ENCODE measurements at regions not wholly inside any gene's neighbourhood (a gene's known extent, or its start where the extent isn't known, plus 50 kb on each side); places are given as distances from the start of the nearest gene placed in this dataset.
"Not testable (repeated sequence)": the region's sequence is repeated elsewhere in the genome, so short reads cannot be mapped to it uniquely, and the experiment has no call there.

DNA sequence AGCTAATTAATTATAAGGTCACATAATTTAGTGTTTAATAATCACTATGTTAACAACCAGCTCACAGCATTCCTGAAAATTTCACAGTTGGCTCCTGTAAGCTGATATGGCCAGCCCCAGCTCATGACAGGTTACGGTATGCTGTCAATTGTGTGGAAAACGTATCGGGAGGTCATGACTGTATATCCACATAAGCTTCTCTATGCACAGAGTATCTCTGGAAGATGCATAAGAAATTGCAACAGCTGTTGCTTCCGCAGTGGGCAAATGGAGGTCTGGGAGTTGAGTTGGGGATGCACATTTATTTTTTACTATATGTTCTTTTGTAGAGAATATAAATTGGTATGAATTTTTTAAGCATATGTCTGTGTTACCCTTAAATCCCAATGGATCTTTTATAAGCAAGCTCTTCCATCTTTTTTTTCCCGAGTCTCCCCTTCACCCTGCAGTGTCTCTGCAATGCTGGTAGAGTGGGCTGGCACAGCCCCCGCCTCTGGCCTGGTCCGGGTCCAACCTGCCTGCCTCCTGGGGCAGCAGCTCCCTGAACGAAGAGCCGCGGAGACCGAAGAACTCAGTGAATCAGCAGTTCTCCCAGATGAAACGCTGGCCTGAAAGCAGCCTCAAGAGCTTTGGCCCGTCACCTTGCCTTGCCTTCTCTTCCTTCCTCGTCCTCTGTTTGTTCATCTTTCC, 139.9 kb upstream of the CDYL start:
- Histone ChIP-seq H3K27ac (no peak overlapping the region), H3K27me3 (replicated peaks) (no peaks in the 10 kb centered on the region), H3K4me1 (replicated peaks) (peaks cover 9% of the 10 kb centered on the region), H3K4me3 (no peak overlapping the region), H3K9me3 (replicated peaks) (no peaks in the 10 kb centered on the region), H3K36me3 (no peaks in the 10 kb centered on the region)
- no peak for DNase-seq (ENCODE audit: low read depth in 1 of 2, low spot score in 2 of 2)

DNA sequence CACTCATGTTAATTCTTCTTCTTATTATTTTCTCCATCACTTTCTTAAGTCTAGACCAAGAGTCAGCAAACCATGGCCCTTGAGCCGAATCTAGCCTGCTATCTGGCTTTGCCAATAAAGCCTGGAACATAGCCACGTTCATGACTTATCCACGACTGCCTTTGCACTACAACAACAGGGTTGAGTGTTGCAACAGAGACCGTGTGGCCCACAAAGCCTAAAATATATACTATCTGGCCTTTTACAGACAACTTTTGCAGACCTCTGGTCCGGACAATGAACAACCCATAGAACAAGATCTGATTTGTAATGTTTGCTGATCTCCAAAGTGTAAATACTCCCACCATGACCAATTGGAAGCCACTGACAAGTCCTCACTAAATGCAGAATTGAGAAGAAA, 140.5 kb upstream of the CDYL start:
- peaks cover 9% of the 10 kb centered on the region for H3K4me1 ChIP-seq (replicated peaks)
- H3K27me3 ChIP-seq (replicated peaks): no peaks in the 10 kb centered on the region
- H3K9me3 ChIP-seq (replicated peaks): peaks cover 3% of the 10 kb centered on the region; the same call in 1 of the 2 replicates
- no peaks in the 10 kb centered on the region for H3K36me3 ChIP-seq
- H3K4me3 ChIP-seq: no peak overlapping the region
- no peak for DNase-seq (ENCODE audit: low read depth in 1 of 2, low spot score in 2 of 2)
- H3K27ac ChIP-seq: no peak overlapping the region

DNA sequence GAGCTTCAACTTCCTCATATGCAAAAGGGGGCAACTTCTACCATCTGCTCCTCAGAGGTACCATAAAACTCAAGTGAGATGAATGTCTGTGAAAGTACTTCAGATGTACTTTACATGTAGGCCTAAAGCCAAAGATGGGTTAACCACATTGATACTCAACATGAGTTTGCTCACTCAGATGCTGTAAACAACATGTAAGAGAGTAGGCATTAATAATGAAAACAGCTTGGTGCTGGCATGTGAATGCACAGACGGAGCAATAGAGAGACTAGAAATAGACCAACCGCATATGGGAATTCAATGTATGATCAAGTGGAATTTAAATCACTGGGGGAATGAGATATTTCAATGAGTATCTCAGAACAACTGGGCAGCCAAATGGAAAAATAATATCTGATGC, 143.8 kb upstream of the CDYL start:
- Histone ChIP-seq H3K4me1 (replicated peaks) (peaks cover 2% of the 10 kb centered on the region), H3K9me3 (replicated peaks) (peaks cover 16% of the 10 kb centered on the region), H3K4me3 (no peak overlapping the region), H3K36me3 (no peaks in the 10 kb centered on the region), H3K27me3 (replicated peaks) (no peaks in the 10 kb centered on the region), H3K27ac (no peak overlapping the region)
- no peak for DNase-seq (ENCODE audit: low read depth in 1 of 2, low spot score in 2 of 2)

DNA sequence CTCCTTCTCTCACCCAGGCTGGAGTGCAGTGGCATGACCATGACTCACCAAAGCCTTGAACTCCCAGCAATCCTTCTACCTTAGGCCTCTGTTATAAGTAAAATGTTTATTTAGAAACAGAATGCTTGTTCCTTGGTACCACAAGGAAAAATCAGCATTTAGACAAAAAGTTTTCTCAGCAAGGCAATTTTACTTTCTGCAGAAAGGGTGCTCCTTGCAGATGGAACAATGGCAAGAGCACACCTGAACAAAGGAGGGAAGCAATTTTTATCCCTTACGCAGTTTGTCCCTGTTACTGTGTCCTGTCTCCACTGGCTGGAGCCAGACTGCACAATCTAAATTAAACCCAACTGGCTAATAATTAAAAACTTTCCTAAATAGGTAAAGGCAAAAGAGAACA, 146.4 kb upstream of the CDYL start:
- H3K4me1 ChIP-seq (replicated peaks); H3K27ac ChIP-seq; DNase-seq (ENCODE audit: low read depth in 1 of 2, low spot score in 2 of 2); H3K4me3 ChIP-seq; H3K36me3 ChIP-seq; H3K27me3 ChIP-seq (replicated peaks): not testable (repeated sequence)
- H3K9me3 ChIP-seq (replicated peaks): peaks cover 16% of the 10 kb centered on the region

DNA sequence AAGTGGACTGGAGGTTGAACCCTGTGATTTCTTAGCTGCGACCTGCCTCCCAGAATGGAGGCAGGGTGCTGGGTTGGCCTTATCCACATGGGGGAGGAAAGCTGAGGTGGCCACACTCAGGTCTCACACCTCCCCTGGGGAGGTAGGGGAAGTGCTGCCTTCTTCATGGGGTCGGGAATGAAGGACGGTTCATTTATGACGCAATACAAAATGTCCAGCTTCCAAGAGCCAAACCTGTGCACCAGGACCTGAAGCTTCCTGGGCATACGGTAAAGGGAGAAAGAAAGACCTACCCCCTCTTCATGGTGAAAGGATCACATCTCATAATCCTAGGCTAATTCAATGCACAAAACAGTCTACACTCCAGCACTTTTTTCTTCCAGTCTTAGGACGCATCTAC, 150.6 kb upstream of the CDYL start:
- Histone ChIP-seq H3K9me3 (replicated peaks) (peaks cover 12% of the 10 kb centered on the region), H3K4me1 (replicated peaks) (no peaks in the 10 kb centered on the region), H3K27me3 (replicated peaks) (no peaks in the 10 kb centered on the region), H3K27ac (no peak overlapping the region), H3K4me3 (no peak overlapping the region), H3K36me3 (no peaks in the 10 kb centered on the region)
- no peak for DNase-seq (ENCODE audit: low read depth in 1 of 2, low spot score in 2 of 2)

DNA sequence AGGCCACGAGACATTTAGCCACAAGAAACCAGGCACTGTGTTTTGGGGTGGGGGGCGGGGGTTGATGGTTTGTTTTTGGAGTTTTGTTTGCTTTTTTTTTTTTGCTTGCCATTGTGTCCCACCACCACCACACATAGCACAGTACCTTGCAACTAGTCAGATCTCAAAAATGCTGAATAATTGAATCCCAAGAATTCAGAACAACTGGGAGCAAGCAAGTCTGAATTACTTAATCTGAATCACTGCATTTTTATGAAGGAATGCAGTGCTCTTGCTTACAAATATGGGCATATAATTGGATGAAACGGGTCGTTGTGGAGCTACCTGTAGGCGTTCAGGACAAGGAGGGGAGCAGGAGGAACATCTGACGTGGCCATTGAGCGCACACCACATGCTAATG, 151.5 kb upstream of the CDYL start:
- no peaks in the 10 kb centered on the region for H3K4me1 ChIP-seq (replicated peaks)
- H3K4me3 ChIP-seq: no peak overlapping the region
- DNase-seq (ENCODE audit: low read depth in 1 of 2, low spot score in 2 of 2): no peak
- H3K9me3 ChIP-seq (replicated peaks): peaks cover 5% of the 10 kb centered on the region
- no peaks in the 10 kb centered on the region for H3K36me3 ChIP-seq
- no peak overlapping the region for H3K27ac ChIP-seq
- no peaks in the 10 kb centered on the region for H3K27me3 ChIP-seq (replicated peaks)

DNA sequence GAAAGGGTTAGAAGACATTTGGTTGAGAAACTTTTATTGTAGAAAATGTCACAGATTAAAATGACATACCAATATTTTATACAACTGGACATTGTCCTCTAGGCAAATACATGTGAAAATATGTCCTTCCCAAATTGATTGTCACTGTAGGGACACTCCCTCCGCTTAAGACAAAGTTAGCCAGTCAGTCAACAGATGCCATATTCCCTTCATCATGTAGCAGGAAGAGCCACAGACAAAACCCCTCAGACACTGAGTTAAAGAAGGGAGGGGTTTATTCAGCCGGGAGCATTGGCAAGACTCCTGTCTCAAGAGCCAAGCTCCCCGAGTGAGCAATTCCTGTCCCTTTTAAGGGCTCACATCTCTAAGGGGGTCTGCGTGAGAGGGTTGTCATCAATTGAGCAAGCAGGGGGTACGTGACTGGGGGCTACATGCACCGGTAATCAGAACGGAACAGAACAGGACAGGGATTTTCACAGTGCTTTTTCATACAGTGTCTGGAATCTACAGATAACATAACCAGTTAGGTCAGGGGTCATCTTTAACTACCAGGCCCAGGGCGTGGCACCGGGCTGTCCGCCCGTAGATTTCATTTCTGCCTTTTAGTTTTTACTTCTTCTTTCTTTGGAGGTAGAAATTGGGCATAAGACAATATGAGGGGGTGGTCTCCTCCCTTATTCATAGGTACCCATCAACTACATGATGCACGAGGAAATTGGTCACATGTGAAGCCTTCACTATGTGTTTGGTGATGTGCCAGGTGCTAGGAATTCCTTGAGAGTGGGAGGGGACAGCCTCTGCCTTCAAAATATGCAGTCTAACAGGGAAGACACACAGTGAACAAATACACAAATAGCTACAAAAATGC, 155.7 kb upstream of the CDYL start:
- Histone ChIP-seq H3K9me3 (replicated peaks) (no peaks in the 10 kb centered on the region), H3K4me3 (no peak overlapping the region), H3K36me3 (no peaks in the 10 kb centered on the region), H3K27ac (no peak overlapping the region), H3K4me1 (replicated peaks) (no peaks in the 10 kb centered on the region), H3K27me3 (replicated peaks) (no peaks in the 10 kb centered on the region)
- no peak for DNase-seq (ENCODE audit: low read depth in 1 of 2, low spot score in 2 of 2)

DNA sequence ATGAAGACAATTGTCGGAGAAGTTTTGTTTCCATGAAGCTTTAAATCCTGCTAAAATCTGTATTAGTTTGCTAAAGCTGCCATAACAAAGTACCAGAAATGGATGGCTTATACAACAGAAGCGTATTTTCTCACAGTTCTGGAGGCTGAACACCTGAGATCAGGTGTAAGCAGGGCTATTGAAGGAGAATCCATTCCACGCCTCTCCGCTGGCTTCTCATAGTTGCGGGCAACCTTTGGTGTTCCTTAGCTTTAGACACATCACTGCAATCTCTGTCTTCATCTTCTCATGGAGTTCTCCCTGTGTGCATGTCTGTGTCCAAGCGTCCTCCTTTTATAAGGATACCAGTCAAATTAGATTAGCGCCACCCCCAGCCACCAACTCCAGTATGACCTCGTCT, 159.9 kb upstream of the CDYL start:
- no peaks in the 10 kb centered on the region for H3K9me3 ChIP-seq (replicated peaks)
- no peak overlapping the region for H3K27ac ChIP-seq
- H3K27me3 ChIP-seq (replicated peaks): no peaks in the 10 kb centered on the region
- DNase-seq (ENCODE audit: low read depth in 1 of 2, low spot score in 2 of 2): no peak
- H3K36me3 ChIP-seq: no peaks in the 10 kb centered on the region
- peaks cover 11% of the 10 kb centered on the region for H3K4me1 ChIP-seq (replicated peaks)
- H3K4me3 ChIP-seq: no peak overlapping the region

DNA sequence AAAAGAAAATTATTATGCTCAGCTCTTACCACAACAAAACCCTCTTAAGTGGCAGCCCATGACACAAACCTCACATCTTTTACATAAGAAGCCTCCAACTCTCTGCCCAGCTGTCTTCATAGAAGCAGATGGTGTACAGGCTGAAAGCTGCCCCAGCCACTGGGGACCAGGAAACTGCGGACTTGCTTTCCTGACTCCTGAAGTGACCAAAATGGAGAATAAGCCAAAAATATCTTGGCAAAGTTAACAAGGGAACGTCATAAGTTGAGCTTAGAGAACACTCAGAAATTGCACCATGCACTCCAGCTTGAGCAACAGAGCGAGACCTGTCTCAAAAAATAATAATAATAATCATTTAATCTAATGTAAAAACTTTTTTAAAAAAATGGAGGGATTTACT, 160.3 kb upstream of the CDYL start:
- H3K4me3 ChIP-seq: no peak overlapping the region
- H3K36me3 ChIP-seq: no peaks in the 10 kb centered on the region
- H3K27me3 ChIP-seq (replicated peaks): no peaks in the 10 kb centered on the region
- peaks cover 15% of the 10 kb centered on the region for H3K4me1 ChIP-seq (replicated peaks)
- no peak for DNase-seq (ENCODE audit: low read depth in 1 of 2, low spot score in 2 of 2)
- no peaks in the 10 kb centered on the region for H3K9me3 ChIP-seq (replicated peaks)
- no peak overlapping the region for H3K27ac ChIP-seq

DNA sequence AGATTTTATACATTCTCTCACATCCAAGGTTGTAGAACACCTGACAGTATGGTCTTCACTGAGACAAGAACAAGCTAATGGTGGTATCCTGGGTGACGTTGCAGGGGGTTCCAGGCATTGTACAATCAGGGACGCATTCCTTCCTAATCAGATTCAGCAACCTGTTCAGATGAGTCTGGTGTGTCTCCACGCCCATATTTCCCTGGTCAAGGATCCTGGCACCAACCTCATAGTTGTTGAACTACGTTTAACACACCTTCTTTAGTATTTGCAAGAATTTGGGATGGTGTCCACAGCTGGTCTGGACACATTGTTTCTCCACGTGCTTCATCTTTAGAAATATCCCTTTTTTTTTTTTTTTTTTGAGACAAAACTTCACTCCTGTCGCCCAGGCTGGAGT, 161.0 kb upstream of the CDYL start:
- H3K9me3 ChIP-seq (replicated peaks): no peaks in the 10 kb centered on the region
- H3K27me3 ChIP-seq (replicated peaks): no peaks in the 10 kb centered on the region
- no peak overlapping the region for H3K27ac ChIP-seq
- H3K4me3 ChIP-seq: no peak overlapping the region
- H3K4me1 ChIP-seq (replicated peaks): peaks cover 21% of the 10 kb centered on the region
- no peak for DNase-seq (ENCODE audit: low read depth in 1 of 2, low spot score in 2 of 2)
- no peaks in the 10 kb centered on the region for H3K36me3 ChIP-seq

DNA sequence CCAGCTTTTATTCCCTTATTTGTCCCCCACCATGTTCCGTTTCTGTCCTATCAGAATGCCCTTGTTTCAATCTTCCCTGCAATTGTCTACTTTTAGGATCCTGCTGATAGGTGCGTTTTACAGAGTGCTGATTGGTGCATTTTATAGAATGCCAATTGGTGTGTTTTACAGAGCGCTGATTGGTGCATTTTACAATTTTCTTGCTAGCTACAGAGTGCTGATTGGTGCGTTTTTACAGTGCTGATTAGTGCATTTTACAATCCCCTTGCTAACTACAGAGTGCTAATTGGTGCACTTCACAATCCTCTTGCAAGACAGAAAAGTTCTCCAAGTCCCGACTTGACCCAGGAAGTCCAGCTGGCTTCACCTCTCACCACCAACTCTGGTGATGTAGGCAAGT, 161.6 kb upstream of the CDYL start:
- peaks cover 27% of the 10 kb centered on the region for H3K4me1 ChIP-seq (replicated peaks)
- no peak overlapping the region for H3K27ac ChIP-seq
- H3K4me3 ChIP-seq: no peak overlapping the region
- H3K36me3 ChIP-seq: no peaks in the 10 kb centered on the region
- no peaks in the 10 kb centered on the region for H3K27me3 ChIP-seq (replicated peaks)
- no peaks in the 10 kb centered on the region for H3K9me3 ChIP-seq (replicated peaks)
- DNase-seq (ENCODE audit: low read depth in 1 of 2, low spot score in 2 of 2): no peak

DNA sequence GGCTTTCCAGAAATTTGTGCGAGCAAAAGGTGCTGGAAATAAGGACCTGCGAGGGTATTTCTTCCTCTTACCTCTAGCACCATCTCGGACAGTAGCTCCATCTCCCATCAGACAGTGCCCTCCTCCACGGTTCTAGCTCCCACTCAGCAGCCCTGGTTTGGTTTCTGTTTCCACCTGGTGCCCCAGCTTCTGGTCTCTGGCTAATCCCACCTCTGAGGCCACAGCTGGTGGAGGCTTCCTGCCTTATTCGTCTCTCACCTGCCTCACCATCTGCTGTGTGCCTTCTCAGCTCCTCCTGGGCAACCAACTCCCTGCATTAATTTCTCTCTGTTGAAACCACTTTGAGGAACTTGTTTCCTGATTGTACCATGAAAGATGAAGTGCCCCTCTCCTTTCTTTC, 162.4 kb upstream of the CDYL start:
- no peaks in the 10 kb centered on the region for H3K9me3 ChIP-seq (replicated peaks)
- DNase-seq (ENCODE audit: low read depth in 1 of 2, low spot score in 2 of 2): no peak
- peaks cover 29% of the 10 kb centered on the region for H3K4me1 ChIP-seq (replicated peaks)
- H3K36me3 ChIP-seq: no peaks in the 10 kb centered on the region
- no peaks in the 10 kb centered on the region for H3K27me3 ChIP-seq (replicated peaks)
- H3K27ac ChIP-seq: no peak overlapping the region
- H3K4me3 ChIP-seq: no peak overlapping the region

DNA sequence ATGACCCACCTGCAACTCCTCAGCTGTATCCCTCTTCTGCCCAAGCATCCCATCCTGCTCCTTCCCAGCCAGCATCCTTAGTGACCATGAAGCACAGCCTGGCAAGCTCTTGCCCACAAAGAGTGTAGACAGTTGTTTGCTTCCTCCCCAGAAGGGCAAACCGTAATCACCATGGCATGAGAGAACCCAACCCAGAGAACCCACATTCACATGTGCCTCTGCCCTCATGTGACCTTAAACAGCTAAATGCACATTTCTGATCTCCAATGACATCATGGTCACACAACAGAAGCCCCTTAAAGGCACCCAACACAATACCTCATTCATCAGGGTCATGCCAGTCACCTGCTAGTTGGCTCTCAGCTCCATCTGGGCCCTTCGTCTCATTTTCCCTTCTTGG, 162.8 kb upstream of the CDYL start:
- H3K9me3 ChIP-seq (replicated peaks): no peaks in the 10 kb centered on the region
- H3K27ac ChIP-seq: no peak overlapping the region
- no peaks in the 10 kb centered on the region for H3K27me3 ChIP-seq (replicated peaks)
- no peak for DNase-seq (ENCODE audit: low read depth in 1 of 2, low spot score in 2 of 2)
- peaks cover 32% of the 10 kb centered on the region for H3K4me1 ChIP-seq (replicated peaks)
- no peaks in the 10 kb centered on the region for H3K36me3 ChIP-seq
- H3K4me3 ChIP-seq: no peak overlapping the region

DNA sequence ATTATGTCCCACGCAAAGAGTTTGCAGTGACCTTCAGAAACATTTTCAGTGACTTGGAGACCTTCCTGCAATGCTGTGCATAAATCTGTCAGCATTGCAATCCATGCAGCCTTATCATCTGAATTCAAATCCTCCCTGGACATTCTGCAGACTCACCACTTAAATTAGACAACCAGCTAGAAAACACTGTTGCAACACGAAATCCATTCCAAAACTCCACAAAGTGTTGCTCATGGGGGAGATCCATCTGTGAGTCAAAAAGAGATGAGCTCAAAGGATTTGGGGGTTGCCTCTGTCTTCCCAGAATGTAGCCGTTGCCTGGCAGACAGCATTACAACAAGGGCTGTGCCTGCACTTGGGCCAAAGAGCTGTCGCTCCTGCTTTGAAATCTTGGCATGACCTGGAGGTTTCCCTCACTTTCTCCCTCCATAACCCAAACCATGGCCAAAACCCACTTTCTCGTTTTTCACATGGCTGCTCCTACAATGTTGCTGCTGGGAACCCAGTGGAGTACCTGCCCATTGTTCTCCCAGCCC, 163.5 kb upstream of the CDYL start:
- Histone ChIP-seq H3K36me3 (no peaks in the 10 kb centered on the region), H3K27ac (no peak overlapping the region), H3K9me3 (replicated peaks) (no peaks in the 10 kb centered on the region), H3K4me3 (no peak overlapping the region), H3K4me1 (replicated peaks) (peaks cover 38% of the 10 kb centered on the region), H3K27me3 (replicated peaks) (no peaks in the 10 kb centered on the region)
- no peak for DNase-seq (ENCODE audit: low read depth in 1 of 2, low spot score in 2 of 2)

Data from SJSA1 (cell line).